ENCODE measurements at regions not wholly inside any gene's neighbourhood (a gene's known extent, or its start where the extent isn't known, plus 50 kb on each side); places are given as distances from the start of the nearest gene placed in this dataset.
A peak's percentile ranks its signal among the peaks of the same experiment; 100 is the strongest.

- Histone ChIP-seq H3K27me3 (replicated peaks in 2 of 5; ENCODE audit: control insufficient read depth in 4 of 5, insufficient read depth in 5 of 5, low read length in 4 of 5) (peaks cover 0 to 4% (median 0%) of the 10 kb centered on the region in 5 experiments), H3K4me3 (ENCODE audit: control insufficient read depth in 1 of 7, extremely low read depth in 1 of 7, insufficient read depth in 4 of 7, low read depth in 2 of 7, low read length in 6 of 7) (no peak overlapping the region), H3K9me3 (ENCODE audit: control extremely low read depth in 1 of 5, control insufficient read depth in 4 of 5, insufficient read depth in 2 of 5, low read depth in 1 of 5, low read length in 4 of 5) (no peaks in the 10 kb centered on the region), H3K27ac (ENCODE audit: insufficient read depth in 1 of 2, low read depth in 1 of 2, low read length in 2 of 2, poor library complexity in 1 of 2, severe bottlenecking in 2 of 2) (no peak overlapping the region), H3K4me1 (ENCODE audit: control extremely low read depth in 1 of 4, control insufficient read depth in 4 of 4, insufficient read depth in 4 of 4, low read length in 3 of 4) (no peaks in the 10 kb centered on the region), H3K36me3 (ENCODE audit: control insufficient read depth in 4 of 4, insufficient read depth in 4 of 4, low read length in 3 of 4) (no peaks in the 10 kb centered on the region)
- ChIA-PET CTCF (interaction anchor here (0.9 to 7.7 kb wide), 12 partner anchors 9 to 389 kb away, joined by 3 to 96 read pairs (median 6); no protein-coding TSS in a partner anchor), POLR2A (no interaction called here)
- no peak for DNase-seq
- WGBS (ENCODE audit: insufficient coverage): 93% methylated on average over 5 of the region's 5 CpGs
Measured at GRCh38 chr2:121085801-121086200, 199.2 kb downstream of the TFCP2L1 start.

GRCh38 chr2:121086450-121086849 is 198.6 kb downstream of the TFCP2L1 start:
- ChIA-PET POLR2A (no interaction called here), CTCF (interaction anchor here (1.0 to 7.7 kb wide), 10 partner anchors 9 to 390 kb away, joined by 3 to 96 read pairs (median 12); no protein-coding TSS in a partner anchor)
- Histone ChIP-seq H3K27ac (ENCODE audit: insufficient read depth in 1 of 2, low read depth in 1 of 2, low read length in 2 of 2, poor library complexity in 1 of 2, severe bottlenecking in 2 of 2) (no peak overlapping the region), H3K9me3 (ENCODE audit: control extremely low read depth in 1 of 5, control insufficient read depth in 4 of 5, insufficient read depth in 2 of 5, low read depth in 1 of 5, low read length in 4 of 5) (no peaks in the 10 kb centered on the region), H3K4me3 (ENCODE audit: control insufficient read depth in 1 of 7, extremely low read depth in 1 of 7, insufficient read depth in 4 of 7, low read depth in 2 of 7, low read length in 6 of 7) (no peak overlapping the region), H3K4me1 (ENCODE audit: control extremely low read depth in 1 of 4, control insufficient read depth in 4 of 4, insufficient read depth in 4 of 4, low read length in 3 of 4) (no peaks in the 10 kb centered on the region), H3K36me3 (ENCODE audit: control insufficient read depth in 4 of 4, insufficient read depth in 4 of 4, low read length in 3 of 4) (no peaks in the 10 kb centered on the region), H3K27me3 (replicated peaks in 2 of 5; ENCODE audit: control insufficient read depth in 4 of 5, insufficient read depth in 5 of 5, low read length in 4 of 5) (peaks cover 0 to 4% (median 0%) of the 10 kb centered on the region in 5 experiments)
- WGBS (ENCODE audit: insufficient coverage): 79% methylated on average over 12 of the region's 12 CpGs
- peak in 2 of 3 donors; percentile 47 to 52 for DNase-seq

- H3K27me3 ChIP-seq (replicated peaks in 2 of 5; ENCODE audit: control insufficient read depth in 4 of 5, insufficient read depth in 5 of 5, low read length in 4 of 5): peaks cover 0 to 4% (median 0%) of the 10 kb centered on the region in 5 experiments
- WGBS (ENCODE audit: insufficient coverage): 97% methylated on average over 7 of the region's 7 CpGs
- no peak for DNase-seq
- H3K9me3 ChIP-seq (ENCODE audit: control extremely low read depth in 1 of 5, control insufficient read depth in 4 of 5, insufficient read depth in 2 of 5, low read depth in 1 of 5, low read length in 4 of 5): peaks cover 0 to 1% (median 0%) of the 10 kb centered on the region in 5 experiments
- POLR2A ChIA-PET: interaction anchor here (0.6 kb wide), 1 partner anchor 202 kb away, joined by 3 read pairs; no protein-coding TSS in a partner anchor
- CTCF ChIA-PET: interaction anchor here (3.1 to 7.7 kb wide), 5 partner anchors 8 to 269 kb away, joined by 17 to 96 read pairs (median 22); no protein-coding TSS in a partner anchor
- no peaks in the 10 kb centered on the region for H3K36me3 ChIP-seq (ENCODE audit: control insufficient read depth in 4 of 4, insufficient read depth in 4 of 4, low read length in 3 of 4)
- H3K27ac ChIP-seq (ENCODE audit: insufficient read depth in 1 of 2, low read depth in 1 of 2, low read length in 2 of 2, poor library complexity in 1 of 2, severe bottlenecking in 2 of 2): no peak overlapping the region
- H3K4me1 ChIP-seq (ENCODE audit: control extremely low read depth in 1 of 4, control insufficient read depth in 4 of 4, insufficient read depth in 4 of 4, low read length in 3 of 4): no peaks in the 10 kb centered on the region
- no peak overlapping the region for H3K4me3 ChIP-seq (ENCODE audit: control insufficient read depth in 1 of 7, extremely low read depth in 1 of 7, insufficient read depth in 4 of 7, low read depth in 2 of 7, low read length in 6 of 7)
Measured at GRCh38 chr2:121087117-121087516, 197.9 kb downstream of the TFCP2L1 start.

GRCh38 chr2:121088251-121089165 is 196.5 kb downstream of the TFCP2L1 start:
- DNase-seq: no peak
- WGBS (ENCODE audit: insufficient coverage): 92% methylated on average over 17 of the region's 27 CpGs
- no peaks in the 10 kb centered on the region for H3K4me1 ChIP-seq (ENCODE audit: control extremely low read depth in 1 of 4, control insufficient read depth in 4 of 4, insufficient read depth in 4 of 4, low read length in 3 of 4)
- ChIA-PET POLR2A (interaction anchor here (1.1 kb wide), 1 partner anchor 13 kb away, joined by 3 read pairs; no protein-coding TSS in a partner anchor), CTCF (interaction anchor here (1.0 to 7.7 kb wide), 3 partner anchors 8 to 268 kb away, joined by 3 to 96 read pairs (median 33); no protein-coding TSS in a partner anchor)
- H3K36me3 ChIP-seq (ENCODE audit: control insufficient read depth in 4 of 4, insufficient read depth in 4 of 4, low read length in 3 of 4): no peaks in the 10 kb centered on the region
- no peak overlapping the region for H3K27ac ChIP-seq (ENCODE audit: insufficient read depth in 1 of 2, low read depth in 1 of 2, low read length in 2 of 2, poor library complexity in 1 of 2, severe bottlenecking in 2 of 2)
- H3K4me3 ChIP-seq (ENCODE audit: control insufficient read depth in 1 of 7, extremely low read depth in 1 of 7, insufficient read depth in 4 of 7, low read depth in 2 of 7, low read length in 6 of 7): no peak overlapping the region
- peaks cover 0 to 4% (median 0%) of the 10 kb centered on the region in 5 experiments for H3K27me3 ChIP-seq (replicated peaks in 2 of 5; ENCODE audit: control insufficient read depth in 4 of 5, insufficient read depth in 5 of 5, low read length in 4 of 5)
- peaks cover 0 to 5% (median 0%) of the 10 kb centered on the region in 5 experiments for H3K9me3 ChIP-seq (ENCODE audit: control extremely low read depth in 1 of 5, control insufficient read depth in 4 of 5, insufficient read depth in 2 of 5, low read depth in 1 of 5, low read length in 4 of 5)

- ChIA-PET POLR2A (no interaction called here), CTCF (interaction anchor here (1.0 to 7.7 kb wide), 3 partner anchors 8 to 267 kb away, joined by 3 to 96 read pairs (median 33); no protein-coding TSS in a partner anchor)
- WGBS (ENCODE audit: insufficient coverage): 91% methylated on average over 10 of the region's 11 CpGs
- no peak overlapping the region for H3K27ac ChIP-seq (ENCODE audit: insufficient read depth in 1 of 2, low read depth in 1 of 2, low read length in 2 of 2, poor library complexity in 1 of 2, severe bottlenecking in 2 of 2)
- H3K4me3 ChIP-seq (ENCODE audit: control insufficient read depth in 1 of 7, extremely low read depth in 1 of 7, insufficient read depth in 4 of 7, low read depth in 2 of 7, low read length in 6 of 7): no peak overlapping the region
- no peaks in the 10 kb centered on the region for H3K36me3 ChIP-seq (ENCODE audit: control insufficient read depth in 4 of 4, insufficient read depth in 4 of 4, low read length in 3 of 4)
- H3K4me1 ChIP-seq (ENCODE audit: control extremely low read depth in 1 of 4, control insufficient read depth in 4 of 4, insufficient read depth in 4 of 4, low read length in 3 of 4): no peaks in the 10 kb centered on the region
- peaks cover 0 to 3% (median 0%) of the 10 kb centered on the region in 5 experiments for H3K27me3 ChIP-seq (replicated peaks in 2 of 5; ENCODE audit: control insufficient read depth in 4 of 5, insufficient read depth in 5 of 5, low read length in 4 of 5)
- peak in 1 of 3 donors; percentile 12 for DNase-seq
- H3K9me3 ChIP-seq (ENCODE audit: control extremely low read depth in 1 of 5, control insufficient read depth in 4 of 5, insufficient read depth in 2 of 5, low read depth in 1 of 5, low read length in 4 of 5): peaks cover 0 to 5% (median 0%) of the 10 kb centered on the region in 5 experiments
Measured at GRCh38 chr2:121089166-121089510, 195.9 kb downstream of the TFCP2L1 start.

GRCh38 chr2:121090088-121090715 is 194.8 kb downstream of the TFCP2L1 start:
- Histone ChIP-seq H3K9me3 (ENCODE audit: control extremely low read depth in 1 of 5, control insufficient read depth in 4 of 5, insufficient read depth in 2 of 5, low read depth in 1 of 5, low read length in 4 of 5) (peaks cover 0 to 5% (median 0%) of the 10 kb centered on the region in 5 experiments), H3K4me3 (ENCODE audit: control insufficient read depth in 1 of 7, extremely low read depth in 1 of 7, insufficient read depth in 4 of 7, low read depth in 2 of 7, low read length in 6 of 7) (no peak overlapping the region), H3K36me3 (ENCODE audit: control insufficient read depth in 4 of 4, insufficient read depth in 4 of 4, low read length in 3 of 4) (no peaks in the 10 kb centered on the region), H3K4me1 (ENCODE audit: control extremely low read depth in 1 of 4, control insufficient read depth in 4 of 4, insufficient read depth in 4 of 4, low read length in 3 of 4) (no peaks in the 10 kb centered on the region), H3K27ac (ENCODE audit: insufficient read depth in 1 of 2, low read depth in 1 of 2, low read length in 2 of 2, poor library complexity in 1 of 2, severe bottlenecking in 2 of 2) (no peak overlapping the region), H3K27me3 (replicated peaks in 2 of 5; ENCODE audit: control insufficient read depth in 4 of 5, insufficient read depth in 5 of 5, low read length in 4 of 5) (peaks cover 0 to 3% (median 0%) of the 10 kb centered on the region in 5 experiments)
- POLR2A ChIA-PET: no interaction called here
- 92% methylated on average over 12 of the region's 18 CpGs for WGBS (ENCODE audit: insufficient coverage)
- no peak for DNase-seq
- CTCF ChIA-PET: interaction anchor here (1.2 to 8.6 kb wide), 4 partner anchors 9 to 15 kb away, joined by 3 to 62 read pairs (median 6); no protein-coding TSS in a partner anchor
